HepG2 (cell line): ENCODE measurements at regions not wholly inside any gene's neighbourhood (a gene's known extent, or its start where the extent isn't known, plus 50 kb on each side); places are given as distances from the start of the nearest gene placed in this dataset.

Experiments
- ATAC-seq: fragments of 200-7000 bp; cut with Tn5 transposase; 3 replicates; pipeline ENCODE4 v1.9.1; 2020; ENCODE audit warnings: mild to moderate bottlenecking, moderate library complexity
- BruUV-seq: library from RNA; stranded (reverse); fragments of 400-500 nt; replicated peaks from 2 replicates; lab custom pipeline; 2021; lab: Mats Ljungman, UMichigan
- CTCF ChIA-PET: fragments of 300-600 bp; formaldehyde crosslinking; extraction: SDS; loops from one replicate; lab custom pipeline; 2021; ENCODE audit warnings: low total read pairs, inconsistent platforms, low intra/inter-chr PET ratio; lab: Yijun Ruan, JAX
- POLR2A ChIA-PET: fragments of 350-600 bp; sonication (Branson Sonifier 250); formaldehyde crosslinking; loops from one replicate; lab custom pipeline; 2020; ENCODE audit warnings: antibody characterized with exemption, inconsistent platforms; lab: Yijun Ruan, JAX
- DNase-seq: peaks from one replicate; pipeline ENCODE4 v3.0.0-alpha.2; 2015; ENCODE audit warnings: low spot score
- FAIRE-seq: peaks from 3 replicates; lab custom pipeline; 2011; peaks lifted over from hg19 to GRCh38; lab: Jason Lieb, UNC
- H2AFZ ChIP-seq: one replicate; pipeline ENCODE4 v1.6.1; 2011; ENCODE audit warnings: low read length, inconsistent platforms
- H3K27ac ChIP-seq: fragments of 300-600 bp; 3 replicates; pipeline ENCODE4 v1.8.0; 2011; ENCODE audit warnings: mixed run types, mild to moderate bottlenecking, mixed read lengths, low read length, inconsistent platforms; ENCODE audit not compliant: insufficient read depth; ENCODE audit errors: extremely low read length
- H3K27me3 ChIP-seq, 2 experiments: fragments of 200-600 bp in 1 of 2; 2 replicates in 1 of 2; 3 replicates in 1 of 2; pipeline versions ENCODE4 v1.6.0 to v1.8.0; 2011; ENCODE audit warnings: low read length in 2 of 2, mild to moderate bottlenecking in 2 of 2, moderate library complexity in 2 of 2, inconsistent platforms in 1 of 2; ENCODE audit not compliant: insufficient read depth in 2 of 2, control insufficient read depth in 1 of 2
- H3K36me3 ChIP-seq, 2 experiments: fragments of 200-600 bp in 1 of 2; replicated peaks in 1 of 2; 2 replicates in 1 of 2; 3 replicates in 1 of 2; pipeline versions ENCODE4 v1.5.1 to v1.8.0; 2011; ENCODE audit warnings: low read length in 2 of 2, inconsistent platforms in 1 of 2; ENCODE audit not compliant: insufficient read depth in 2 of 2, control insufficient read depth in 1 of 2
- H3K4me1 ChIP-seq: 2 replicates; pipeline ENCODE4 v1.5.1; 2012; ENCODE audit warnings: low read length, inconsistent platforms; ENCODE audit not compliant: insufficient read depth
- H3K4me2 ChIP-seq: 2 replicates; pipeline ENCODE4 v1.6.0; 2011; ENCODE audit warnings: low read depth, low read length, inconsistent platforms
- H3K4me3 ChIP-seq, 3 experiments: fragments of 200-600 bp in 1 of 3; sonication (generic), shearing (Covaris generic) in 1 of 3; replicated peaks in 1 of 3; 2 replicates each; pipeline ENCODE4 v1.5.1; 2011 to 2016; ENCODE audit warnings: low read length in 3 of 3, inconsistent platforms in 2 of 3, low read depth in 2 of 3, mild to moderate bottlenecking in 2 of 3, control low read depth in 1 of 3, mixed read lengths in 1 of 3; ENCODE audit not compliant: insufficient read depth in 1 of 3
- H3K79me2 ChIP-seq: one replicate; pipeline ENCODE4 v1.6.1; 2011; ENCODE audit warnings: low read length, inconsistent platforms; ENCODE audit not compliant: insufficient read depth
- H3K9ac ChIP-seq: 2 replicates; pipeline ENCODE4 v1.6.0; 2011; ENCODE audit warnings: mild to moderate bottlenecking, low read depth, low read length, inconsistent platforms; ENCODE audit not compliant: insufficient read depth
- H3K9me3 ChIP-seq: 2 replicates; pipeline ENCODE4 v1.5.1; 2012; ENCODE audit warnings: mild to moderate bottlenecking, low read length
- H4K20me1 ChIP-seq: 2 replicates; pipeline ENCODE4 v1.6.0; 2011; ENCODE audit warnings: inconsistent platforms, mild to moderate bottlenecking, low read length, moderate library complexity; ENCODE audit not compliant: insufficient read depth
- MYNN ChIP-seq: sonication (generic); formaldehyde crosslinking; IDR thresholded peaks from 2 replicates; pipeline ENCODE4 v1.4.0; 2020; ENCODE audit warnings: mild to moderate bottlenecking, low read depth, missing genetic modification reagents
- NFAT5 ChIP-seq: sonication (generic); formaldehyde crosslinking; IDR thresholded peaks from 2 replicates; pipeline ENCODE4 v1.4.0; 2020; ENCODE audit warnings: missing genetic modification reagents
- ZBTB33 ChIP-seq: sonication (generic); formaldehyde crosslinking; IDR thresholded peaks from 2 replicates; pipeline ENCODE4 v1.4.0; 2020; ENCODE audit warnings: missing genetic modification reagents
- ZNF800 ChIP-seq: sonication (generic); formaldehyde crosslinking; IDR thresholded peaks from 2 replicates; pipeline ENCODE4 v1.4.0; 2020; ENCODE audit warnings: missing genetic modification reagents
- WGBS: methylation state at CpG from one replicate; pipeline ENCODE4 v1.1.6; 2017; ENCODE audit warnings: low lambda C conversion rate; 5-methylcytosine and 5-hydroxymethylcytosine counted together
- in situ Hi-C: cut with HindIII; loops from 2 replicates; pipeline ENCODE4 v1.10.0; 2017; ENCODE audit warnings: low pct_unique_long_range_greater_than_20kb; ENCODE audit not compliant: extremely low pct_ligation_motif_present
- intact Hi-C: fragments of 100-400 bp; cut with micrococcal nuclease; formaldehyde crosslinking; loops from one replicate; pipeline ENCODE4 v1.10.0; 2022; ENCODE audit not compliant: unreplicated experiment

- Histone ChIP-seq H3K4me3 (no peak overlapping the region), H3K27ac (no peak overlapping the region), H4K20me1 (no peaks in the 10 kb centered on the region), H3K27me3 (peaks cover 6 to 23% of the 10 kb centered on the region in 2 experiments; a peak in 4 of 5 replicates), H3K9me3 (no peaks in the 10 kb centered on the region), H3K4me2 (no peak overlapping the region), H3K36me3 (no peaks in the 10 kb centered on the region), H3K4me1 (no peaks in the 10 kb centered on the region), H3K79me2 (no peaks in the 10 kb centered on the region), H3K9ac (no peak overlapping the region), H2AFZ (no peak overlapping the region)
- WGBS, result 26% methylated on average over 8 of the region's 8 CpGs
- CTCF ChIA-PET, result no interaction called here
- no peak for FAIRE-seq
- POLR2A ChIA-PET, result no interaction called here
- intact Hi-C loops (no loop called here), in situ Hi-C loops (no loop called here)
- TF ChIP-seq MYNN (CRISPR knock-in tag), result no peak
- BruUV-seq, result no TSS peak
- no peak for DNase-seq
- ATAC-seq, result no peak
Observed at GRCh38 chr10:124344266-124344590, 74.5 kb downstream of the OAT start.

GRCh38 chr10:124343351-124344265 is 75.1 kb downstream of the OAT start:
- Histone ChIP-seq H3K27ac (no peak overlapping the region), H3K36me3 (no peaks in the 10 kb centered on the region), H3K27me3 (peaks cover 4 to 17% of the 10 kb centered on the region in 2 experiments; a peak in 3 of 5 replicates), H4K20me1 (no peaks in the 10 kb centered on the region), H2AFZ (no peak overlapping the region), H3K4me1 (no peaks in the 10 kb centered on the region), H3K9ac (no peak overlapping the region), H3K79me2 (no peaks in the 10 kb centered on the region), H3K4me2 (no peak overlapping the region), H3K9me3 (no peaks in the 10 kb centered on the region), H3K4me3 (no peak overlapping the region)
- FAIRE-seq (no peak), ATAC-seq (no peak), DNase-seq (no peak)
- WGBS, result 22% methylated on average over 10 of the region's 14 CpGs
- intact Hi-C loops, result no loop called here
- BruUV-seq, result no TSS peak
- ChIA-PET POLR2A (no interaction called here), CTCF (no interaction called here)
- in situ Hi-C loops, result no loop called here
- no peak for TF ChIP-seq ZBTB33
- no peak for TF ChIP-seq NFAT5
- TF ChIP-seq ZNF800 (CRISPR knock-in tag), result no peak
